Erythroblast (primary cell): ENCODE measurements at regions not wholly inside any gene's neighbourhood (a gene's known extent, or its start where the extent isn't known, plus 50 kb on each side); places are given as distances from the start of the nearest gene placed in this dataset.

ENCODE experiments used
- GATA1 ChIP-seq: IDR thresholded peaks from 2 replicates; pipeline ENCODE4 v1.6.1; 2011; ENCODE audit warnings: low read depth, mild to moderate bottlenecking, control low read depth, low read length, moderate library complexity
- POLR2A ChIP-seq: IDR thresholded peaks from 2 replicates; pipeline ENCODE4 v1.6.1; 2011; ENCODE audit warnings: mild to moderate bottlenecking, low read length

DNA sequence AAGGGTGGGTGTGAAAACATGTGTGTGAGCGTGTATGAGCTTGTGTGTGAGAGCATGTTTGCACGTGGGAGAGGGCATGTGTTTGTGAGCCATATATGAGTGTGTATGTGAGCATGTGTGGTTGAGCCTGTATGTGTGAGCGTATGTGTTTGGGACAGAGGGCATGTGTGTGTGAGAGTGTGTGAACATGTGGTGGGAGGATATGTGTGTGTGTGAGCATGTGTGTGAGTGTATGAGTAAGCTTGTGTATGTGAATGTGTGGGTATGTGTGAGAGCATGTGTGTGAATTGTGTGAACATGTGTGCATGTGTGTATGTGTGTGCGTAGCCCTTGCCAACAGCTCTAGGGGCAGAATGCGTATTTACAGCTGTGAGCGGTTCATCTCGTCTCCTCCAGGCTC is 163.0 kb downstream of the TMEM200C start:
- no peak for TF ChIP-seq POLR2A
- no peak for TF ChIP-seq GATA1
